ENCODE measurements at regions not wholly inside any gene's neighbourhood (a gene's known extent, or its start where the extent isn't known, plus 50 kb on each side); places are given as distances from the start of the nearest gene placed in this dataset.

- no peak for DNase-seq (ENCODE audit: low spot score)
- no peak for TF ChIP-seq CTCF (conservative IDR thresholded peaks at IDR 0.05; ENCODE audit: low read depth)
- no peak overlapping the region for H3K27ac ChIP-seq
- CTCF ChIA-PET, result interaction anchor here (0.7 kb wide), 1 partner anchor 600 kb away, joined by 4 read pairs; no protein-coding TSS in a partner anchor
- POLR2A ChIA-PET (ENCODE audit: low non-redundant PET), result no interaction called here
Measured at GRCh38 chr21:28877318-28877884, 115.3 kb downstream of the LTN1 start.

- DNase-seq (ENCODE audit: low spot score), result no peak
- ChIA-PET POLR2A (ENCODE audit: low non-redundant PET) (no interaction called here), CTCF (no interaction called here)
- no peak overlapping the region for H3K27ac ChIP-seq
- no peak for TF ChIP-seq CTCF (conservative IDR thresholded peaks at IDR 0.05; ENCODE audit: low read depth)
Measured at GRCh38 chr21:28875078-28875477, 117.6 kb downstream of the LTN1 start.

GRCh38 chr21:28872218-28872617 lies 120.5 kb downstream of the LTN1 start:
- POLR2A ChIA-PET (ENCODE audit: low non-redundant PET), result no interaction called here
- peak; percentile 28 for DNase-seq (ENCODE audit: low spot score)
- CTCF ChIA-PET, result no interaction called here
- no peak overlapping the region for H3K27ac ChIP-seq
- TF ChIP-seq CTCF (conservative IDR thresholded peaks at IDR 0.05; ENCODE audit: low read depth), result no peak

GRCh38 chr21:28871388-28872010 lies 121.2 kb downstream of the LTN1 start:
- POLR2A ChIA-PET (ENCODE audit: low non-redundant PET), result no interaction called here
- no peak overlapping the region for H3K27ac ChIP-seq
- DNase-seq (ENCODE audit: low spot score), result no peak
- CTCF ChIA-PET, result interaction anchor here (0.6 kb wide), 1 partner anchor 96 kb away, joined by 4 read pairs; no protein-coding TSS in a partner anchor
- no peak for TF ChIP-seq CTCF (conservative IDR thresholded peaks at IDR 0.05; ENCODE audit: low read depth)

- no peak for DNase-seq (ENCODE audit: low spot score)
- POLR2A ChIA-PET (ENCODE audit: low non-redundant PET), result no interaction called here
- TF ChIP-seq CTCF (conservative IDR thresholded peaks at IDR 0.05; ENCODE audit: low read depth), result no peak
- H3K27ac ChIP-seq, result no peak overlapping the region
- CTCF ChIA-PET, result no interaction called here
Measured at GRCh38 chr21:28867401-28867800, 125.3 kb downstream of the LTN1 start.

GRCh38 chr21:28865488-28866186 lies 127.0 kb downstream of the LTN1 start:
- no peak overlapping the region for H3K27ac ChIP-seq
- ChIA-PET POLR2A (ENCODE audit: low non-redundant PET) (no interaction called here), CTCF (no interaction called here)
- no peak for DNase-seq (ENCODE audit: low spot score)
- no peak for TF ChIP-seq CTCF (conservative IDR thresholded peaks at IDR 0.05; ENCODE audit: low read depth)

All from RWPE1 (cell line).